HG03442 (cell line): ENCODE measurements at regions not wholly inside any gene's neighbourhood (a gene's known extent, or its start where the extent isn't known, plus 50 kb on each side); places are given as distances from the start of the nearest gene placed in this dataset.
"Not testable (repeated sequence)": the region's sequence is repeated elsewhere in the genome, so short reads cannot be mapped to it uniquely, and the experiment has no call there.

Experiments used
- ATAC-seq: cut with Tn5 transposase; IDR thresholded peaks from one replicate; pipeline ENCODE4 v1.9.1; 2021; ENCODE audit warnings: mild to moderate bottlenecking, moderate library complexity; ENCODE audit not compliant: unreplicated experiment

DNA sequence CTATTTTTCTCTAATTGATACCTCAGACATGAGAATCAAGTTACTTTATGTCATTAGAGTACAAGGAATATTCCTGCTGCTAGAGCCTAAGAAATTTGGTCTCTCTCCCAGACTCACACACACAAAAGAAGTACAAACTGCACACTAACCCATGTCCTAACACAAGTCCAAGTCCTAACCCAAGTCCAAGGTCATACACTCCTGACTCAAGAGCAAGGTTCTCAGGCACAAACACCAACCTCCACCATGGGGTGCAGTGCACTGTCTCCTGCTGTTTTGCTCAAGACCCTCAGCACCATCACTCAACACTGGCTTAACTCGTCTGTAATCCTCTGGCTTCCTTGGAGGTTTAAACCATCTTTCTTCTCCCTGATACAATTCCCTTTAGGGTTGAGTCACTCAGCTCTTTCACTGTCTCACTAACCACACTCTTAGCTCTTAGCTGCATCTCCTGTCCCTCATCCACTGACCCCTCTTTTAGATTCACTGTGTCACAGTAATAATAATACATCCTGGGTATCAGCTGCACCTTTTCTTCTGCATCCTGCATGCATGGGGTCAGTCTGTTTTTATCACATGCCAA is 129.8 kb downstream of the BCL2L11 start:
- ATAC-seq = no peak

- no peak for ATAC-seq
These were observed 131.0 kb downstream of the BCL2L11 start for GRCh38 chr2:111251711-111252110.

DNA sequence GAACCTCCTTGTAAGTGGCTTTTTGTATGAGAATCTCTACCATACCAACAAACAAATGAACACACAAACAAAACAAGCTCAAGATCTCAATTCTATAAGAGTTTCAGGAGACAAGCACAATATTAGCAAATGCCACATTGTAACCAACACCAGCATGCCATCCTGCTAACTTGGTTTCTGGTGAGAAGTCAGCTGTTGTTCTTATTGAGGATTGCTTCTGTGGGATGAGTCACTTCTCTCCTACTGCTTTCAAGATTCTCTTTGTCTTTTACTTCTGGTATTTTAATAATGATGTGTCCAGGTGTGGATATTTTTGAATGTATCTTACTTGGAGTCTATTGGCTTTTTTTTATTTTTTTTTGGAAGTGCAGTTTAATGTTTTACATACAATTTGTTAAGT is 131.7 kb downstream of the BCL2L11 start:
- no peak for ATAC-seq

GRCh38 chr2:111254916-111255315 is 134.2 kb downstream of the BCL2L11 start:
- not testable (repeated sequence) for ATAC-seq

GRCh38 chr2:111256628-111257027 is 135.9 kb downstream of the BCL2L11 start:
- ATAC-seq = not testable (repeated sequence)

DNA sequence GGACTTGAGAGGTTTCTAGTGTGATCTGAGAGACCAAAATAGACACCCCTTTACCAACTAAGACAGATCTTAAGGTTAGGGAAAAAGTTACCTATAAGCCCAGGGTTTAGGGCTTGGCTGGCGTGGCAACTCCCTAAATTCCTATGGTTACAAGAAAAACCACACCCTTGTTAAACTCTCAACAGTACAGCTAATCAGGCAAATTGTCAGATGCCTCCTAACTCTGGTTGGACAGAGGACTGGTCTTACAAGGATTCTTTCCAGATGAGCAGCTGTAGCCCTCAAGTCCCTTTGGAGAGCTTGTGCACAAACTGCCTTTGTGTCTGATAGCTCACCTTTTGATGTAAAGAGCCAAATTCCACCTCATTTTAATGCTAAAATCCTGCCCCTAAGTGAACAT is 136.9 kb downstream of the BCL2L11 start:
- ATAC-seq = not testable (repeated sequence)

- ATAC-seq = not testable (repeated sequence)
These were observed 137.6 kb downstream of the BCL2L11 start for GRCh38 chr2:111258318-111258717.

DNA sequence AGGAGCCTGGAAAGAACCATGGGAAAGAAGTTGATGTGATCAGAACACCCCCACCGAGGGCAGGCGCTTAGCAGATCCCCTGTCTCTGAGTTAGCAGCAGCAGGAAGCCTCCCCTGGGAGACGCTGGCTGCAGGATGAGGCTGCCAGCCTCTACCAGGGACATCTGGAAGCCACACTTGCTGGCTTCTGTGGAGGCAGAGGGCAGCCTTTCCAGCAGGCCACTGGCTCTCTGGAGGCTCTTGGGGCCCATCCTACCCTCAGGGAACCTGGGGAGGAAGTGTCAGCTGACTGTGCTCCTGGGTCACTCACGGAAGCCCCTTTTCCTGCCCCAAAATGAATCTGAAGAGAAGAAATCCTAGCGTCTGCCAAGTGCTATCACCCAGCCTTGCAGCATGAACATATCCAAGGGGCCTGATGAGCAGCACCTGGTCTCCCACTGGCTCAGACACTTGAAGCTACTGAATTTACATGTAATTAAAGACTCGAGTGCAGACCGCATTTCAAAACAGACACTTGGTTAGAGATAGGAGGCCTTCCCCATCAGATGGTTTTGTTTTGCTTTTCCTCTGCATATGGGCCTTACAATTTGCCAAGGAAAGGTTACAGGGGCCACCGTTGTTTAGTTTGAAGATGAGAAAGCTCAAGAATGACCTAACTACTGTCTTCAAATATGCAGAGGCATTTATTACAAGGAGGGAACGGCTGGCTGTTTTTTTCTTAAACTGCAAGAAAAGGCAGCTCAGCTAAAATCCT is 142.1 kb downstream of the BCL2L11 start:
- ATAC-seq = not testable (repeated sequence)

DNA sequence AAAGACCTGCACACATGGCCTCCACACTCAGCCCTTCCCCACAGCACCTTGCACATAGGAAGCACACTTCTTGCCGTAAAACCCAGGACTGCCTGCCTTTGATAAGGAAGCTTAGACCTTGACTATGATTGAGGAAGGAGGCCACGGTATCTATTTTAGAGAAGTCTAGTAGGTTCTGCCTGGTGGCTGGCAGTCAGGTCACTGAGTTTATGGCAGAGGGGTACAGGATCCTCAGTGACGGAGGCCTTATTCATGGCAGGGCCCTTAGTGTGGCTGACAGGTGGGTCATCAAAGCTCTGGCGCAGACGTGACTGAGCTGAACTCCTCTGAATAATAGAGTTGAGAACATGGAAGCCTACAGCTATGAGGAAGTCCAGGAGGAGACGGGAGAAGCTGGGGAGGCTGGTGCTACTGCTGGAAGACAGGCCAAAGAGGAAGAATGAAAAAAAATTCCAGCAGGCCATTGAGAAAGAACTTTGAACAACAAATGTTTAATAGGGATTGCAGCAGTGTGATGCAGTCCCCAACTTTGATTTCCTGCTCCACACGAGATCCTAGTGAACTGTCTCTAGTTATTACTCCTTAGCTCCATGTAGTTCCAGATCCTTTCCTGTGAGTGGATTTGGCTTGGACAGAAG is 142.8 kb downstream of the BCL2L11 start:
- not testable (repeated sequence) for ATAC-seq

DNA sequence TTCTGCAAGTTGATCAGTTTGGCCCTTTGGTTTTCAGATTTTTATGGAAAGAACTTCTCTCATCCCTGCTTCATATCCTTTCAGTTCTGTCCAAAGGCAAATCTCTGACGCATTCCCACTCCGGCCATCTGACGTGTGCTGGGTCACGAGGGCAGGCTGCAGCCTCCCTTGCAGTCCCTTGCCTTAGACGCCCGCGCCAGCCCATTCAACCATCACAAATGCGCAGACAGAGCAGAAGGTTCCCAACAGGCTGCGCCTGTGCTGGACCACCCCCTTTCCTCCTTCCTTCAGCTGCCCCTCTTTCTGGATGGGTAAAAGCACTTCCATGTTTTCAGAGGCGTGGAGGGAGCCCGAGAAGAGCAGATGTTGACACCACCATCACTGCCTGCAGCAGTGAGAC is 144.2 kb downstream of the BCL2L11 start:
- not testable (repeated sequence) for ATAC-seq

DNA sequence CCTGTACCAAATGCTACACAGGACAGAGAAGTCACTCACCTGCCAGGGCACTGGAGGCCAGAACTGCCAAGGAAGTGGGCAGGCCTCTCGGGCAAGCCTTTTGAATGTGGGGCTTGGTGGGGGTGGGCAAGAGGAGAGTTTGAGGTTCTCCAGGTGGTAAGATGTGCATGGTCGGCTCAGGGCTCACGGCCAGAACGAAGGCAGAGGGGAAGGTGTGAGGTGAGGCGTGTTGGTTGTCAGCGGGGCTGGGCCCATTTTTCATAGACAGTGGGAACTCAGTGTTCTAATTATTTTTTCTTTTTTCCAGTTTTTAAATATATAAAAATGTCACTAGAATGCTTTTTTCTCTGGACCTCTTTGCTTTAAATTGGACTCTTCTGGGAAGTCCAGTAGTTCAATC is 145.8 kb downstream of the BCL2L11 start:
- ATAC-seq = not testable (repeated sequence)

GRCh38 chr2:111267038-111267437 is 146.3 kb downstream of the BCL2L11 start:
- ATAC-seq = not testable (repeated sequence)

GRCh38 chr2:111269761-111270323 is 149.1 kb downstream of the BCL2L11 start:
- not testable (repeated sequence) for ATAC-seq

DNA sequence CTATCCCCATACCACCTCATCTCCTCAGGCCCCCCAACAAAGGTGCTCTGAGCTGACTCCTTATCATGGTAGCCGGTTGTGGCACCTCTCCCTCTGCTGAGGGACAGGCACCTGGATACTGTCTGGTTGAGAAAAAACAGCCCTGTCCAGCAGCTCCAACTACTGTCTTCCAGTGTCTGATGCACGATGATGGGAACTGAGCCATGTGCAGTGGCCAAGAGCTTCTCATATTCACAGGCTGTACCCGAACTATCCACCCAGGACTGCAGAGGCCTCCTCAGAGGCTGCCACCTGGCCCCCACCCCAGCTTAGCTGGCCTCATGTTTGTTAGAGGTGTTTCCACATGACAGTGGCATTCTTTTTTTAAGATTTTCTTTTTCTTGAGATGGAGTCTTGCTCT is 149.9 kb downstream of the BCL2L11 start:
- not testable (repeated sequence) for ATAC-seq

DNA sequence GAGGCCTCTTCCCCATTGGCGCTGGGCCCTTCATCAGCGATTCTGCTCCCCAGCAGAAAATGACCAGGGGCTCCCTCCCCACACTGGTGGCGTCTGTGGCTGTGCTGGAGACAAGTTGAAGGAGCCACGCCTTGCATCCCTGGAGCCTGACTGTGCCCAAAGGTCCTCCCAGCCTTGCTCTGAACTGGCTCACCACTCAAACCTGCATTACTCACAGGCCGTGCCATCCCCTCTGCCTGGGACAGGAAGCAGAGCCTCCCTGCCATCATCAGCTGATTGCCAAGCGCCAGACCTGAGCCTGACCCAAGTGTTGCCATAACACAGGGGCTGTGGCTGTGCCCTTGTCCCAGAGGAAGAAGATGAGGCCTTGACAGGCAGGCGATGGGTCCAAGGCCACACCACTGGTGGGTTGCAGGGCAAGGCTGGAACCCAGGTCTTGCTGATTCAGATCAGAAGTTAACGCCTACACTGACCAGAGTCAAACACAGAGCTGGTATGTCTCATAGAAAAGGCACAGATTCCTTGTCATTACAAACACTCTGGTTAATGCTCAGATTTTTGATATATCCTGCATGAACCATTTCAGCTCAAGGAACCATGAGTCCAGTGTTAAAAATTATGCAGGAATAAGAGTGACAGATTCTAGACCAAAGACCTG is 151.1 kb downstream of the BCL2L11 start:
- ATAC-seq = not testable (repeated sequence)

- ATAC-seq = not testable (repeated sequence)
These were observed 152.3 kb downstream of the BCL2L11 start for GRCh38 chr2:111273007-111273406.

GRCh38 chr2:111275047-111275853 is 154.5 kb downstream of the BCL2L11 start:
- ATAC-seq = not testable (repeated sequence)

DNA sequence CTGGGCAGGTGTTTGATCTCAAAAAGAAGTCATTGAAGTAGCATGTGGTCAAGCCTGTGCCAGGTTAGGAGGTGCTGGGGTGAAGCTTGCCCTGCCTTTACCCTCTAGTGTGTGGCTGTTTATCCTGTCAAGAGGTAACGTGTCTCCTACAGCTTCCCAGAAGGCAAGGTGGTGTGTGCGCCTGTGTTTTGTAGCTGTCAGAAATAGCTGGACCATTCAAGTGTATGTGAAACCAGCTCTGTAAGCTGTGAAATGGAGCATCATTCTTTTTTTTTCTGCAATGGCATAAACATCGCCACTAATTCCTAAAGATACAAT is 155.1 kb downstream of the BCL2L11 start:
- not testable (repeated sequence) for ATAC-seq

GRCh38 chr2:111278133-111278532 is 157.4 kb downstream of the BCL2L11 start:
- not testable (repeated sequence) for ATAC-seq

- ATAC-seq = not testable (repeated sequence)
These were observed 160.1 kb downstream of the BCL2L11 start for GRCh38 chr2:111280709-111281286.
